Astrocyte of the cerebellum (primary cell): ENCODE measurements at regions not wholly inside any gene's neighbourhood (a gene's known extent, or its start where the extent isn't known, plus 50 kb on each side); places are given as distances from the start of the nearest gene placed in this dataset.

Source experiments
- DNase-seq: peaks from one replicate; pipeline ENCODE4 v3.0.0-alpha.2; 2011; ENCODE audit warnings: low read depth
- H3K4me3 ChIP-seq: 2 replicates; pipeline ENCODE4 v1.5.1; 2011; ENCODE audit warnings: mild to moderate bottlenecking, low read depth, low read length, moderate library complexity
- in situ Hi-C: cut with HindIII; loops from 2 replicates; pipeline ENCODE4 v1.10.0; 2017; ENCODE audit warnings: low sequenced_read_pairs
- TF ChIP-seq, protein P1 (sequence below): IDR thresholded peaks from 2 replicates; pipeline ENCODE4 v1.5.1; 2012; ENCODE audit warnings: low read length, low read depth, moderate library complexity, mild to moderate bottlenecking; ENCODE audit errors: missing control alignments

DNA sequence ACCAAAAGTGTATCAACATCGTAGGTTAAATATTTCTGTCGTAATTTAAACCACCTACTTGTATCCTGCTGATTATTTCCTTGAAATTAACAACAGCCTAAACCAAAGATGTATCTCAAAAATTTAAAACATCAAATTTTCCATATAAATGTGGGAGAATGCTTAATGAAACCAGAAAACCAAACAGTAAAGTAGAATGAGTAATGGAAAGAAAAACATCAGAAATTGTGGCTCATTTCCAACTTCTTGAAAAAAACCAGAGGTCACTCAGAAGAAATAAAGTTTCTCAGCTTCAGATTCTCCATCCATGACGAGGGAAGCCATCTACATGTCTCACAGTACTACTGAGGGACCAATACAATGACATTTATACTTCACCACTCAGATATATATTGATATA, 296.5 kb downstream of the NOL4 start:
- TF ChIP-seq, protein P1, sequence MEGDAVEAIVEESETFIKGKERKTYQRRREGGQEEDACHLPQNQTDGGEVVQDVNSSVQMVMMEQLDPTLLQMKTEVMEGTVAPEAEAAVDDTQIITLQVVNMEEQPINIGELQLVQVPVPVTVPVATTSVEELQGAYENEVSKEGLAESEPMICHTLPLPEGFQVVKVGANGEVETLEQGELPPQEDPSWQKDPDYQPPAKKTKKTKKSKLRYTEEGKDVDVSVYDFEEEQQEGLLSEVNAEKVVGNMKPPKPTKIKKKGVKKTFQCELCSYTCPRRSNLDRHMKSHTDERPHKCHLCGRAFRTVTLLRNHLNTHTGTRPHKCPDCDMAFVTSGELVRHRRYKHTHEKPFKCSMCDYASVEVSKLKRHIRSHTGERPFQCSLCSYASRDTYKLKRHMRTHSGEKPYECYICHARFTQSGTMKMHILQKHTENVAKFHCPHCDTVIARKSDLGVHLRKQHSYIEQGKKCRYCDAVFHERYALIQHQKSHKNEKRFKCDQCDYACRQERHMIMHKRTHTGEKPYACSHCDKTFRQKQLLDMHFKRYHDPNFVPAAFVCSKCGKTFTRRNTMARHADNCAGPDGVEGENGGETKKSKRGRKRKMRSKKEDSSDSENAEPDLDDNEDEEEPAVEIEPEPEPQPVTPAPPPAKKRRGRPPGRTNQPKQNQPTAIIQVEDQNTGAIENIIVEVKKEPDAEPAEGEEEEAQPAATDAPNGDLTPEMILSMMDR: no peak
- no peak overlapping the region for H3K4me3 ChIP-seq
- DNase-seq: peak; percentile 92
- in situ Hi-C loops: no loop called here

DNA sequence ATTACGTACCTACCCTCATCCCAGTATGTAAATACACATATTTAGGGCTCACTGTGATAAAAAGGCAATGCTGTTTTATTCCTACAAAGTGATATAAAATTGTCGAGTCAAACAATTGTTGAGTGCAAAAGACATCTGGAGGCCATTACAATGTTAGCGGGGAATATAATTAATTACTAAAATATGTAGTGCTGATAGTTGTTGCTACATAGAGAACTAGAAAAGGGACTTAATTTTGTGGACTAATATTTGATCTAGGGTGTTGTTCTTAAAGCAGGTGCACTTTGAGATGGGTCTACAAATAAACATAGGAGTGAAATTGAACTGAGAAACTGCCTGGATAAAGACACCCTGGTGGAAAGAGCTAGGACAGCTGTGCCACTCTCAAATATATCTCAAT, 300.1 kb downstream of the NOL4 start:
- H3K4me3 ChIP-seq: no peak overlapping the region
- in situ Hi-C loops: no loop called here
- TF ChIP-seq, protein P1: no peak
- no peak for DNase-seq

DNA sequence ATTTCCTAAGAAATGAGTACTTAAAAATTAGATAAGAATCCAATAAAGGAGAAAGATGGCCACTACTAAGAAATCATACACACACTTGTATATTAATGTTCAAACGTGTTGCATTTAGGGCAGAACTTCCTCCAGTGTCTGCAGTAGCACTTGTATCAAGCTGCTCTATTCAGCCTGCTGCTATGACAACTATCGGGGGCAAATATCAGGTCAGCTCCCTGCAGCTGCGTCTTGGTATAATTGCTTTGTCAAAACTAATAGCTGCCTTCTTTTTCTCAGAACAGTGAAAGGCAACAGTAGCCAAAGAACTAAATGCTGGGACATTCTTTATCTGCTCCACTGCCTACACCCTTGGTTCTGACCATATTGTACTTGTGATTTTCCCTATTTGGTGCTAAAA, 300.7 kb downstream of the NOL4 start:
- TF ChIP-seq, protein P1: no peak
- in situ Hi-C loops: no loop called here

DNA sequence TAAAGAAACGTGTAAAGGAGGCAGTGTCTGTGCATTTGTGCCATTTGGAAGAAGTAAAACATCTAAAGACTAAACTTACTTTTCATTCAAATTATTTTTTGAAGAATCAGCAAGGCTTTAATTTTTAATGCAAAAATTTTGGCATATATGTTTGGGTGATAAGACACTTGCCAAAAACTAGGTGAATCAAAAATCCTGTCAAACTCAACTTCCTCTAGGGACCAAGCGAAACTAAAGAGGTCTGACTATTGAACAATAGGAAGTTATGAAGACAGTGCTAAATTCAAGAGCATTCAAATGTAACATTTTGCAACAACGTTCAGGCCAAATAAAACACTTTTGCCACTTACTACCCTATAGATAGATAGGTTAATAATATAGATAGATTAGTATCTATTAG, 306.1 kb downstream of the NOL4 start:
- in situ Hi-C loops: no loop called here

More for the DNA sequence above, 300.7 kb downstream of the NOL4 start:
- no peak for DNase-seq
- H3K4me3 ChIP-seq: no peak overlapping the region

DNA sequence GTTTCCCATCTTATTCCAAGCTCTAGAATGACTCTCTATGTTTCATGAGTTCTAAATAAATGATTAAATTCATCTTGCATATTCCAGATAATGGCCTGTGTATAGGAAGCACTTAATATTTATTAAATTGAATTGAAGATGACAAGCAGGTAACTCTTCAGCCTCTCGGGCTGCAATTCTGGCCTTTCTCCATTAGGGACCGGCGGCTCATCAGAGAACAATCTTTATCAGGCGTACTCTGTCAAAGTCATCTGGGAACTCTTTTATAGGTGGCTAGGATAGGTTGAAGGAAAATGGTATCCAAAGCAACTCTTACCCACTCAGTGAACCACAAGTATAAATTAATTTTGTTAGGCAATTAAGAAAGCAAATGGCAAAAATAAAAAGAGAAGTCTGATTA, 308.5 kb downstream of the NOL4 start:
- in situ Hi-C loops: no loop called here
- TF ChIP-seq, protein P1: no peak
- DNase-seq: no peak
- H3K4me3 ChIP-seq: no peak overlapping the region

More for the DNA sequence above, 306.1 kb downstream of the NOL4 start:
- H3K4me3 ChIP-seq: no peak overlapping the region
- no peak for DNase-seq
- TF ChIP-seq, protein P1: no peak

DNA sequence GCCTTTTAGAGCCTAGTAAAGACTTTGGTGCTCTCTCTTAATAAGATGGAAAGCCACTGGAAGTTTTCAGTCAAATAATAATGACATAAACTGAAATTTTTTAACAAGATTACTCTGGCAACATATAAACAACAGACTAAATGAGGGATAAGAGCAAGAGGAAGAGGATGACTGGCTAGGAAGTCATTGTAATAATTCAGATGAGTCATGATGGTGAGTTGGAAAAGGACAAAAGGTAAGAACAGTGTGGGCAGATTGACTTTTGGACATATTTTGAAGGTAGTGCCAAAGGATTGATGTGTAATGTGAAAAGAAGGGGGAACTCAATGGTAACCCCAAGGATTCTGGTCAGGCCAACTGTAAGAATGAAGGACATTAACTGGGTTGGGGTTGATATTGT, 310.3 kb downstream of the NOL4 start:
- peak; percentile 31 for DNase-seq
- H3K4me3 ChIP-seq: no peak overlapping the region
- in situ Hi-C loops: no loop called here
- TF ChIP-seq, protein P1: no peak

DNA sequence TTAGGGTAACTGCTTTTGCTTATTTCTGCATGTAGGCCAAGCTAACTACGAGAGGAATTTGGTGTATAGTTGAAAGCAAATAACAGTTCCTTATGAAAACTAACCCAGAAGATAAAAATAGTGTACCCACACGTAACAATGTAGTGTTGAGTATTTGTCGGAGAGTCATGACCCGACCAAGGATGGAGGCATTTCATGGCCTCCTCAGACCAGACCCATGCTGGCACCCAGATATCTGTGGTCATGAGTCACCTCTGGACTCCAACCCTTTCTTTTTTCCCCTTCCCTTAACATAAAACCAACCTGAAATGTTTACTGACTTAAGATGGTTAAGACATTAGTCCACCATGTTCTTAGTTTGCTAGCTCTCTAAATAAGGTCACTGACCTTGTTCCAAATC, 318.7 kb downstream of the NOL4 start:
- DNase-seq: peak; percentile 26
- in situ Hi-C loops: no loop called here
- TF ChIP-seq, protein P1: no peak
- no peak overlapping the region for H3K4me3 ChIP-seq
